GM23248 (cell line): ENCODE measurements at regions not wholly inside any gene's neighbourhood (a gene's known extent, or its start where the extent isn't known, plus 50 kb on each side); places are given as distances from the start of the nearest gene placed in this dataset.

Source experiments
- DNase-seq: peaks from one replicate; pipeline ENCODE4 v3.0.0-alpha.2; 2015
- H2AFZ ChIP-seq: fragments of 200-600 bp; sonication (generic); 2 replicates; pipeline ENCODE4 v1.6.1; 2016; ENCODE audit warnings: antibody characterized with exemption
- H3F3A ChIP-seq: fragments of 200-600 bp; sonication (generic); 2 replicates; pipeline ENCODE4 v1.6.1; 2016; ENCODE audit warnings: mild to moderate bottlenecking, antibody characterized with exemption, mixed run types; ENCODE audit not compliant: insufficient read depth
- H3K27ac ChIP-seq: fragments of 200-600 bp; sonication (generic); 2 replicates; pipeline ENCODE4 v1.5.1; 2016; ENCODE audit warnings: mild to moderate bottlenecking
- H3K27me3 ChIP-seq: fragments of 200-600 bp; sonication (generic); replicated peaks from 2 replicates; pipeline ENCODE4 v1.6.1; 2016; ENCODE audit warnings: mild to moderate bottlenecking; ENCODE audit not compliant: insufficient read depth
- H3K36me3 ChIP-seq: fragments of 200-600 bp; sonication (generic); 2 replicates; pipeline ENCODE4 v1.6.1; 2016; ENCODE audit warnings: low read depth, mild to moderate bottlenecking
- H3K4me1 ChIP-seq: fragments of 200-600 bp; sonication (generic); 2 replicates; pipeline ENCODE4 v1.6.1; 2016; ENCODE audit warnings: mild to moderate bottlenecking; ENCODE audit not compliant: insufficient read depth
- H3K4me2 ChIP-seq: fragments of 200-600 bp; sonication (generic); one replicate; pipeline ENCODE4 v1.6.1; 2016; ENCODE audit warnings: mild to moderate bottlenecking; ENCODE audit not compliant: unreplicated experiment
- H3K4me3 ChIP-seq: fragments of 200-600 bp; sonication (generic); 2 replicates; pipeline ENCODE4 v1.5.1; 2016; ENCODE audit warnings: mild to moderate bottlenecking
- H3K79me2 ChIP-seq: fragments of 200-600 bp; sonication (generic); 2 replicates; pipeline ENCODE4 v1.6.1; 2016; ENCODE audit warnings: mild to moderate bottlenecking; ENCODE audit not compliant: insufficient read depth
- H3K9ac ChIP-seq: fragments of 200-600 bp; sonication (generic); 2 replicates; pipeline ENCODE4 v1.6.1; 2016; ENCODE audit warnings: mild to moderate bottlenecking
- H3K9me2 ChIP-seq: fragments of 200-600 bp; sonication (generic); 2 replicates; pipeline ENCODE4 v1.6.1; 2016; ENCODE audit warnings: mixed run types, mild to moderate bottlenecking, moderate library complexity; ENCODE audit not compliant: insufficient read depth
- H3K9me3 ChIP-seq: fragments of 200-600 bp; sonication (generic); one replicate; pipeline ENCODE4 v1.6.1; 2017; ENCODE audit warnings: low read depth
- H4K20me1 ChIP-seq: fragments of 200-600 bp; sonication (generic); 2 replicates; pipeline ENCODE4 v1.6.0; 2016; ENCODE audit not compliant: insufficient read depth
- EZH2 ChIP-seq: fragments of 200-600 bp; sonication (generic); IDR thresholded peaks from 2 replicates; pipeline ENCODE4 v1.6.1; 2018; ENCODE audit warnings: antibody characterized with exemption, mild to moderate bottlenecking; ENCODE audit not compliant: insufficient read depth, poor library complexity, severe bottlenecking
- EZH2phosphoT487 ChIP-seq: fragments of 200-600 bp; sonication (generic); IDR thresholded peaks from 2 replicates; pipeline ENCODE4 v1.6.1; 2018; ENCODE audit warnings: antibody characterized with exemption, moderate library complexity, mild to moderate bottlenecking, low read depth; ENCODE audit not compliant: insufficient read depth
- WGBS, 2 experiments: methylation state at CpG; one replicate each; pipeline ENCODE4 v1.1.6; 2015 to 2017; ENCODE audit warnings: low lambda C conversion rate in 2 of 2, low coverage in 1 of 2; ENCODE audit errors: missing lambda C conversion rate in 2 of 2; 5-methylcytosine and 5-hydroxymethylcytosine counted together
- in situ Hi-C: fragments of 300-500 bp; cut with MboI; formaldehyde crosslinking; loops from 2 replicates; pipeline ENCODE4 v1.15.0; 2020

DNA sequence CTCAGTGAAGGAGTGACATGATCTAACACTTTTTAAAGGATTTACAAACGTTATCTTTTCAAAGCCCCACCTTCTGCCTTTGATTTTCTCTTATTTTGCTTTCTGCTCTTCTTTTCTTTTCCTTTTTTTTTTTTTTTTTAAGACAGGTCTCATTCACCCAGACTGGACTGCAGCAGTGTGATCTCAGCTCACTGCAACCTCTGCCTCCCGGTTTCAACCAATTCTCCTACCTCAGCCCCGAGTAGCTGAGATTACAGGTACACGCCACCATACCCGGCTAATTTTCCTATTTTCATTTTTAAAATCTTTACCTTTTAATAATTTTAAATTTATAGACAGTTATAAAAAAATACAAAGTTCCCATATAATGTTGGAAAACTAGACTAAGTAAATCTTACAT lies 63.7 kb upstream of the RPS13 start:
- H3K36me3 ChIP-seq, result peaks cover 15% of the 10 kb centered on the region
- no peaks in the 10 kb centered on the region for H3F3A ChIP-seq
- no peak overlapping the region for H3K4me2 ChIP-seq
- no peak overlapping the region for H3K4me3 ChIP-seq
- in situ Hi-C loops, result no loop called here
- H4K20me1 ChIP-seq, result no peaks in the 10 kb centered on the region
- WGBS, 2 experiments, result 95 to 98% methylated on average over 5 of the region's 5 CpGs
- no peaks in the 10 kb centered on the region for H3K79me2 ChIP-seq
- no peaks in the 10 kb centered on the region for H3K9me2 ChIP-seq
- no peak for DNase-seq
- H3K4me1 ChIP-seq, result 0 out of 2 replicates have a peak, but pooled peaks cover 2% of the 10 kb centered on the region
- H3K27me3 ChIP-seq, result no peaks in the 10 kb centered on the region
- H3K27ac ChIP-seq, result no peak overlapping the region
- no peak overlapping the region for H3K9ac ChIP-seq
- TF ChIP-seq EZH2 (no peak), EZH2phosphoT487 (no peak)
- H3K9me3 ChIP-seq, result no peaks in the 10 kb centered on the region
- no peak overlapping the region for H2AFZ ChIP-seq

DNA sequence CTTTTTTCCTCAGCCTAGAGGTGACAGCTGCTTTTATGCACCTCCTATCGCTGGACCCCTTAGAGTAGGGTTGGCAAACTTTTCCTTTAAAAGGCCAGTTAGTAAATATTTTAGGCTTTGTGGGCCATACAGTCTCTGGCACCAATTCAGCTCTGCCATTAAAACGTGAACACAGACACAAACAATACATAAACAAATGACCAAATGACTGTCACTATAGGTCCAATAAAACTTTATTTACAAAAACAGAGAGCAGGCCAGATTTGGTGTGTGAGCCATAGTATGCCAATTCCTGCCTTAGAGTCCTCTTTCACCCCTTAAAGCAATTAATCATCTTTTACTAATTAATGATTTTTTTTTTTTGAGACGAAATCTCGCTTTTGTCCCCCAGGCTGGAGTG lies 61.1 kb upstream of the RPS13 start:
- Histone ChIP-seq H2AFZ (no peak overlapping the region), H3K79me2 (no peaks in the 10 kb centered on the region), H3K9me3 (no peaks in the 10 kb centered on the region), H3K36me3 (peaks cover 18% of the 10 kb centered on the region; the same call in 1 of the 2 replicates), H3K9ac (no peak overlapping the region), H3K9me2 (no peaks in the 10 kb centered on the region), H3K4me2 (no peak overlapping the region), H3K27me3 (no peaks in the 10 kb centered on the region), H3K4me3 (no peak overlapping the region), H3K4me1 (no peaks in the 10 kb centered on the region), H3F3A (no peaks in the 10 kb centered on the region), H4K20me1 (no peaks in the 10 kb centered on the region), H3K27ac (no peak overlapping the region)
- no peak for TF ChIP-seq EZH2phosphoT487
- no peak for TF ChIP-seq EZH2
- in situ Hi-C loops, result no loop called here
- no peak for DNase-seq
- 88 to 90% methylated on average over 4 of the region's 4 CpGs for WGBS, 2 experiments

DNA sequence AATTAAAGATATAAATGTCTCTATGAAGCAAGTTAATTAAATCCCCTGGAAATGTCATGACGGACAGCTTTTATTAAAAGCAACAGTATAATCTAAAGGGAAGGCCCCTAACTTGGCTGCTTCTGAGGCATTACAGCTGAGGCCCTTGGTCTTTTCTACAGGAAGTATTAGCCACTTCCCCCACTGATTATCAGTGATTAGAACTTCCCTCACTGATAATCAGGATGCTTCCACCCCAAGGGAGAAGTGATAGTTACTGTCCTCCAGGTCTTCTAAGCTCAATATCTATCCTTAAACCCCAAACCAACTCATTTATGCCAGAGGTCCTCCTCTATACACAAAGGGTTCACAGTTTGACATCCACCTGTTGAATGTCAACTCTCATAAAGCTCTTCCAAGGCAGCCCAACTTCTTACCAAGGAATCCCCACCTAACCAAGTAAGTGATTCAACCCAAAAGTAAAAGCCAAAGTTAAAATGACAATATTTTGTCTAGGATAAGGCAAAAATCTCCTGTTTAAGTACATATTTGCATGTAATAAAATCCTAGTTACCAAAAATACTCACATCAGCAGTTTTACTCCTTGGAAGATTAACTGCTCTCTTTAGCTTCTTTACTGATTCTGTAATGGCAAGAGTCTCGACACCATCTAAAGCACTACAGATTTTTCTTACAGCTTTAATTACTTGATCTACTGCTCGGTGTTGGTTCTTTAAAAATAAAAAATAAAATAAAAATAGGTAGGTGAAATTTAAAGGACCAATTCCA lies 58.6 kb upstream of the RPS13 start:
- in situ Hi-C loops, result no loop called here
- H3K9ac ChIP-seq, result no peak overlapping the region
- H3K27me3 ChIP-seq, result no peaks in the 10 kb centered on the region
- no peaks in the 10 kb centered on the region for H3K4me1 ChIP-seq
- peaks cover 31% of the 10 kb centered on the region; the same call in 1 of the 2 replicates for H3K36me3 ChIP-seq
- no peaks in the 10 kb centered on the region for H3K9me3 ChIP-seq
- H3K27ac ChIP-seq, result no peak overlapping the region
- H3K4me2 ChIP-seq, result no peak overlapping the region
- DNase-seq, result no peak
- no peaks in the 10 kb centered on the region for H3F3A ChIP-seq
- no peaks in the 10 kb centered on the region for H3K79me2 ChIP-seq
- WGBS, 2 experiments, result 85 to 86% methylated on average over 3 of the region's 3 CpGs
- no peak overlapping the region for H3K4me3 ChIP-seq
- no peaks in the 10 kb centered on the region for H4K20me1 ChIP-seq
- H3K9me2 ChIP-seq, result no peaks in the 10 kb centered on the region
- H2AFZ ChIP-seq, result no peak overlapping the region
- TF ChIP-seq EZH2phosphoT487 (no peak), EZH2 (no peak)

DNA sequence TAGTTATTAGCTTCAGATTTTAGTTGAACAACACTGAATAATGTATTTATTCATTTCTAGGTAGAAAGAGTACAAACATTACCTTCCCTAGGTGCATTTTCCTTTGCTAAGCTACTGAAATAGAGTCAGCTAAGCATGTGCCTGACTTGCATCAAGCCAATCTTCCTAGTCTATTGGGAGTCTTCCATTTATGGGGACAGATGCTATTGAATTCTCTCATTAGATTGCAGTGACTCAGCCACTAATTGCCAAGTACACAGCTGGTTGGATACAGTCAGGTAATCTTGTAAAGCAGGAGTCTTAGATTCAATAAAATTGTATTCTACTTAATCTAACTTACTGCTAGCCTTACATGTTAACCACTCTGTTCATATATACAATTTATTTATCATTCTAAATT lies 55.2 kb upstream of the RPS13 start:
- no peak for DNase-seq
- Histone ChIP-seq H2AFZ (no peak overlapping the region), H3K79me2 (no peaks in the 10 kb centered on the region)

More for the DNA sequence above, 55.2 kb upstream of the RPS13 start:
- Histone ChIP-seq H3K9me2 (no peaks in the 10 kb centered on the region), H3K27me3 (no peaks in the 10 kb centered on the region), H3K36me3 (0 out of 2 replicates have a peak, but pooled peaks cover 22% of the 10 kb centered on the region), H3K4me3 (no peak overlapping the region), H3K27ac (no peak overlapping the region), H3K9me3 (no peaks in the 10 kb centered on the region), H3K9ac (no peak overlapping the region), H3K4me1 (no peaks in the 10 kb centered on the region), H3F3A (no peaks in the 10 kb centered on the region), H3K4me2 (no peak overlapping the region), H4K20me1 (no peaks in the 10 kb centered on the region)
- TF ChIP-seq EZH2phosphoT487, result no peak
- TF ChIP-seq EZH2, result no peak
- in situ Hi-C loops, result no loop called here
